Urothelium cell line (cell line): ENCODE measurements at regions not wholly inside any gene's neighbourhood (a gene's known extent, or its start where the extent isn't known, plus 50 kb on each side); places are given as distances from the start of the nearest gene placed in this dataset.
A peak's percentile ranks its signal among the peaks of the same experiment; 100 is the strongest.
"Not testable (repeated sequence)": the region's sequence is repeated elsewhere in the genome, so short reads cannot be mapped to it uniquely, and the experiment has no call there.

Experiments used
- DNase-seq: peaks from one replicate; pipeline ENCODE4 v3.0.0; 2011; ENCODE audit warnings: low spot score, mixed read lengths
- FAIRE-seq: peaks from 2 replicates; lab custom pipeline; 2011; peaks lifted over from hg19 to GRCh38; lab: Jason Lieb, UNC

GRCh38 chr5:120298981-120299380 lies 165.1 kb upstream of the PRR16 start:
- no peak for DNase-seq
- FAIRE-seq = no peak

GRCh38 chr5:120304663-120305062 lies 159.4 kb upstream of the PRR16 start:
- FAIRE-seq (no peak), DNase-seq (no peak)

DNA sequence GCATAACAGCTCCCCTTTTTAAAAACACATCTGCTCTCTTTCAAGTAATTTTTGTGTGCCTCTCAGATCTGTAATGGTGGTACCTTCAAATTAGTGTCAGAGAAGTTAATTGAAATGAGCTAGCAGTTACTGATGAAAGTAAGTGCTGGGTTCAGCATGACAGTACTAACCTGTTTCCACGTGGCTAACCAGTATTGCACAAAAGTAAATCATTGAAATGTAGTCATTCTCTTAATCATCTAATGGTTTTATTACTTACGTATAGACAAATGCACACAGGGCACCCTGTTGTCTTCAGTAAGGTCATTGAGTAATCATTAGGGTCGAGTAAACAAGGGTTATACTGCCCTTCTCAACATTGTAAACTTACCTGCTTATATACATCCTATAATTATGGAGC lies 157.8 kb upstream of the PRR16 start:
- no peak for FAIRE-seq

GRCh38 chr5:120314191-120314590 lies 149.9 kb upstream of the PRR16 start:
- FAIRE-seq = no peak

More for the DNA sequence above, 157.8 kb upstream of the PRR16 start:
- DNase-seq = no peak

GRCh38 chr5:120320626-120321025 lies 143.5 kb upstream of the PRR16 start:
- DNase-seq (no peak), FAIRE-seq (no peak)

More at GRCh38 chr5:120314191-120314590, 149.9 kb upstream of the PRR16 start:
- DNase-seq = no peak

- no peak for FAIRE-seq
- DNase-seq = no peak
Observed at GRCh38 chr5:120326651-120327050, 137.4 kb upstream of the PRR16 start.

DNA sequence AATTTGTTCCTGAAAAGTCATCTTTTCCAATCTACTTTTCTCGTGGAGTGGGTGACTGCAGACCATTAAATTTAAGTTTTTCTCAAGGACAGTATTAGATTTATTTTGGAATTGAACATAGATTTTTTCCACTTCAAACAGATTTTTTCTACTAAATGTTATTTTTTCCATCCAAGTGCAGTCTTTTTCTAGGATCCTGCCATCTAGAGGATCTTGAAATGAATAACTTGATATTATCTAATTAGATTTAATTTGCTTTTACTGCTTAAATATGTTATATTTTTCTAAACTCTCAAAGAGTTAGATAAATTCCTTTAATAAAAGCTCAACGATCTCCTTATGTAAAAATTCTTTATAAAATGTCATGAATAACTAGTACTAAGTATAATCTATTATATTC lies 136.9 kb upstream of the PRR16 start:
- FAIRE-seq = no peak
- DNase-seq = no peak

DNA sequence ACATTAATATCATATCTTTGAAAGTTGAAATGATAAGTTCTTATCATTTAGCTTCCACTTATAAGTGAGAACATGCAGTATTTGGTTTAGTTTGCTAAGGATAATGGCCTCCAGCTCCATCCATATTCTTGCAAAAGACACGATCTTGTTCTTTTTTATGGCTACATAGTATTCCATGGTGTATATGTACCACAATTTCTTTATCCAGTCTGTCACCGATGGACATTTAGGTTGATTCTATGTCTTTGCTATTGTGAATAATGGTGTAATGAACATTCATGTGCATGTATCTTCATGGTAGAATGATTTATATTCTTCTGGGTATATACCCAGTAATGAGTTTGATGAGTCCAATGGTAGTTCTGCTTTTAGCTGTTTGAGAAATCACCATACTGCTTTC lies 135.0 kb upstream of the PRR16 start:
- no peak for DNase-seq
- FAIRE-seq = peak; percentile 40

- FAIRE-seq (no peak), DNase-seq (no peak)
Observed at GRCh38 chr5:120330558-120330957, 133.5 kb upstream of the PRR16 start.

GRCh38 chr5:120344181-120344580 lies 119.9 kb upstream of the PRR16 start:
- FAIRE-seq (no peak), DNase-seq (no peak)

DNA sequence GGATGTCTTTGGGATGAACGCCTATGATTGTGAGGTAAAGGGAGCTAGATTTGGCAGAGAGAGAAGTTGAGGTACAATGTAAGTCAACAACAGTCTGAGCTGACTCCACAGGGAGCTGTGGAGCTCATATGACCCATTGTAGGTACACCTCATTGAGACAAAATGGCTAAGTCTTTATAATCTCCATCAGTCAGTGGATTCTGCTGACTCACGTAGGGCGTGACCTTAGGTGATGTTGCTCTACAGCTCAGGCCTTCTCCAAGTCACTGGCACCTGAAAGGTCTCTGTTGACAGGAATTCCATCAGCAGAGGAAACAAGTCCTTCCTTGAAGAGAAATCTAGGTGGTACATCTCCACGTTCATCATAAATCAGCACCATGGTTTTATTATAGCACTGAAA lies 118.2 kb upstream of the PRR16 start:
- FAIRE-seq = no peak
- no peak for DNase-seq

DNA sequence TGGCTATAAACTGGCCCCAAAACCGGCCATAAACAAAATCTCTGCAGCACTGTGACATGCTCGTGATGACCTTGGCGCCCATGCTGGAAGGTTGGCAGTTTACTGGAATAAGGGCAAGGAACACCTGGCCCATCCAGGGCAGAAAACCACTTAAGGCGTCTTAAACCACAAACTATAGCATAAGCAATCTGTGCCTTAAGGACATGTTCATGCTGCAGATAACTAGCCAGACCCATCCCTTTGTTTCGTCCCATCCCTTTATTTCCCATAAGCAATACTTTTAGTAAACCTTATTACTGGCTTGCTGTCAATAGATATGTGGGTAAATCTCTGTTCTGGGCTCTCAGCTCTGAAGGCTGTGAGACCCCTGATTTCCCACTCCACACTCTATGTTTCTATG lies 113.0 kb upstream of the PRR16 start:
- not testable (repeated sequence) for DNase-seq, FAIRE-seq

- DNase-seq (peak; percentile 23), FAIRE-seq (no peak)
Observed at GRCh38 chr5:120354126-120354525, 110.0 kb upstream of the PRR16 start.

GRCh38 chr5:120358949-120359348 lies 105.2 kb upstream of the PRR16 start:
- DNase-seq = no peak
- no peak for FAIRE-seq

DNA sequence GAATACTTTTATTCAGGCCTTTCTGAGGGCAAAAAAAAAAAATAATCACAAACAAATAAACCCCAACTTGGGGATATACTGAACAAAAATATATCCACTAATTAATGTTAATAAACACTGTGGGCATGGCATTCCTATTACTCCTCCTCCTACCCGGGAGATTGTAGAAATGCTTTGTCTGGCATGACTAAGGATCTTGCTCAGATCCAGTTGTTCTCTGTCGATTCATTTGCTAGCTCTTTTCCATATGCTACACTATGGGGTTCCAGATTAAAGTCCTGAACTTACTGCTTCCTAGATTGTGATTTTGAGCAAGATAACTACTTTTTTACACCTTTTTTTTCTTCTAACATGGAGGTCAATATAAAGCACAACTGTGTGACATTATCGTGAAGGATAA lies 102.2 kb upstream of the PRR16 start:
- FAIRE-seq = no peak
- DNase-seq = no peak

DNA sequence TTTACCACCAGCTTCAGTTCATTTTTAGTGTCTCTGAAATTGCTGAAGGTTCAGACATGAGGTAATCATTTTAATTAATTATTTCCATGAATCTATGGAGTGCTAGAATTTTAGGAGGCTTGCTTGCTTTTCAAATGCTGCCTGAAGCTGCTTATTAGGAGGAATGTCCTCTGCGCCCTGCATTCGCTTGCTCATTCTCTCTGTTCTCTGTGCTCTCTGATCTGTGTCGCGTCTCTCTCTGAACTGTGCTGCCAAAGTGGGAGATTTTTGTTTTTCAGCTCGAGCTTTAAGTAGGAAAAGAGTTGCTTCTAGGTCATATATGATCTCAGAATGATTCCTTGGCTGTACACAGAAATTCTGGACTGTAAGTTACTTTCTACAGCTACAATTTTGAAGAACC lies 101.7 kb upstream of the PRR16 start:
- FAIRE-seq (no peak), DNase-seq (no peak)

- no peak for FAIRE-seq
- no peak for DNase-seq
Observed at GRCh38 chr5:120365656-120366446, 98.2 kb upstream of the PRR16 start.

DNA sequence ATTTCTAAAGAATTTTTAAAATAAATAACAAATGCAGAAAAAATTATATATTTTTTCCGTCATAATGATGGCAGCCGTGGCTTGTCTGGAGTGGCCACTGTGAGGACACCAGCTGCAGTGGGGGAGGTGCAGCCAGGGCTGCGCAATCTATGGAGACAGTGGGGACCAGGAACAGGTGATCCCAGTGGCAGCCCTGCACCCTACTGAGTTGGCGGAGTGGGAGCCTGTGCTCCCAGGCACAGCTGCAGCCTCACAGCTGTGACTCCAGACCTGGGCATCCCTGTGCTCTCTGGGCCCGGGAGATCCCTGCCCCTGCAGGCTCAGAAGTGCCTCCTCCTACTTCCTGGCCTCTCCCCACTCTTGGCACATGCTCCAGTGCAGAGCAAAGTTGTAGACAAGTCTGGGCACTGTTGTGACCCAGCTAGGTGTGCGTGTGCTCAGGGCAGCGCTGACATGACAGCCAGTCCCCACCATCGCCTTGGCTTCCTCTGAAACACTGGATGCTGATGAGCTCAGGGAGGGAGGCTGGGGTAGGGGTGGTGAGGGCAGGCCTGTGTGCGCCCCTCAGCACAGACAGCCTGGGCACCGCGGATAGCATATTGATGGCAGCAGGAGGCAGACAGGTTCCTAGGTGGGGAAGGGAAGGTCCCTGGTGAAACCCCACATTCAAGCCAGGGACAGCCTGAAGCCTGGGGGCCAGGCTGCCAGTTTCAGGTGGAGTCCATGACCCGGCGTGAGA lies 96.0 kb upstream of the PRR16 start:
- DNase-seq (no peak), FAIRE-seq (peak; percentile 5)

GRCh38 chr5:120368923-120369715 lies 95.0 kb upstream of the PRR16 start:
- peak; percentile 65 for FAIRE-seq

DNA sequence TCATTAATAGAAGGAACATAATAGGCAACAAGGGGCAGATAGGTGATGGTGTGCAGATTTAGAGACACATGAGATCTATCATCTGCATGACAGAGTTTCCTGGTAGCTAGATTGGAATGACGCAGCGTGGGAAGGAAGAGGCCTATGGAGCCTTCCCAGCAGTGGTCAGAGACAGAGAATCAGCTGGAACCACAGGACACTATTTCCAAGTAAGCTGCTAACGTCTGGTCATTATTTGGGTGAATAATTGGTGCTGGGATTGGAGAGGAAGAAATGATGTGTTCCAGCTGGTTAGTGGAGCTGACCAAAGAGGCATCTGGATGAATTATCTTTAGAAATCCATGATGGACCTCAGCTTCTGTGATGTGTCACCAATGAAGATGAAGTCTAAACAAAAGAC lies 91.2 kb upstream of the PRR16 start:
- no peak for DNase-seq
- no peak for FAIRE-seq

More at GRCh38 chr5:120368923-120369715, 95.0 kb upstream of the PRR16 start:
- no peak for DNase-seq

GRCh38 chr5:120375248-120375647 lies 88.9 kb upstream of the PRR16 start:
- FAIRE-seq = no peak
- DNase-seq = no peak
